ENCODE measurements at regions not wholly inside any gene's neighbourhood (a gene's known extent, or its start where the extent isn't known, plus 50 kb on each side); places are given as distances from the start of the nearest gene placed in this dataset.
"Not testable (repeated sequence)": the region's sequence is repeated elsewhere in the genome, so short reads cannot be mapped to it uniquely, and the experiment has no call there.

GRCh38 chr10:42187501-42188195, 450.7 kb downstream of the ZNF33B start:
- not testable (repeated sequence) for DNase-seq

GRCh38 chr10:42177793-42178689, 460.3 kb downstream of the ZNF33B start:
- not testable (repeated sequence) for DNase-seq

- no peak for DNase-seq
Observed at GRCh38 chr10:42177077-42177792, 461.1 kb downstream of the ZNF33B start.

- DNase-seq, result no peak
Observed at GRCh38 chr10:42150428-42151061, 487.8 kb downstream of the ZNF33B start.

GRCh38 chr10:42149722-42150427, 488.5 kb downstream of the ZNF33B start:
- no peak for DNase-seq

GRCh38 chr10:42149027-42149700, 489.2 kb downstream of the ZNF33B start:
- DNase-seq, result no peak

- not testable (repeated sequence) for DNase-seq
Observed at GRCh38 chr10:42146165-42146564, 492.2 kb downstream of the ZNF33B start.

GRCh38 chr10:42138023-42138422, 500.3 kb downstream of the ZNF33B start:
- not testable (repeated sequence) for DNase-seq

GRCh38 chr10:42113158-42113450, 525.3 kb downstream of the ZNF33B start:
- no peak for DNase-seq

GRCh38 chr10:42112331-42113157, 525.8 kb downstream of the ZNF33B start:
- no peak for DNase-seq

- no peak for DNase-seq
Observed at GRCh38 chr10:42111661-42112330, 526.6 kb downstream of the ZNF33B start.

GRCh38 chr10:42111076-42111475, 527.3 kb downstream of the ZNF33B start:
- DNase-seq, result no peak
